ENCODE measurements at regions not wholly inside any gene's neighbourhood (a gene's known extent, or its start where the extent isn't known, plus 50 kb on each side); places are given as distances from the start of the nearest gene placed in this dataset.
"Not testable (repeated sequence)": the region's sequence is repeated elsewhere in the genome, so short reads cannot be mapped to it uniquely, and the experiment has no call there.

GRCh38 chr15:30030345-30030744 is 52.4 kb upstream of the GOLGA8J start:
- no peak for DNase-seq (ENCODE audit: low read depth, low spot score)
- no peak overlapping the region for H3K27ac ChIP-seq

GRCh38 chr15:30023798-30024295 is 58.9 kb upstream of the GOLGA8J start:
- no peak for DNase-seq (ENCODE audit: low read depth, low spot score)
- H3K27ac ChIP-seq, result no peak overlapping the region

GRCh38 chr15:30010746-30011145 is 72.0 kb upstream of the GOLGA8J start:
- no peak for DNase-seq (ENCODE audit: low read depth, low spot score)
- no peak overlapping the region for H3K27ac ChIP-seq

GRCh38 chr15:30008156-30008555 is 74.6 kb upstream of the GOLGA8J start:
- DNase-seq (ENCODE audit: low read depth, low spot score), result no peak
- H3K27ac ChIP-seq, result no peak overlapping the region

GRCh38 chr15:30001602-30002001 is 81.2 kb upstream of the GOLGA8J start:
- no peak overlapping the region for H3K27ac ChIP-seq
- no peak for DNase-seq (ENCODE audit: low read depth, low spot score)

GRCh38 chr15:29998033-29998432 is 84.7 kb upstream of the GOLGA8J start:
- no peak for DNase-seq (ENCODE audit: low read depth, low spot score)
- H3K27ac ChIP-seq, result no peak overlapping the region

- H3K27ac ChIP-seq, result no peak overlapping the region
- no peak for DNase-seq (ENCODE audit: low read depth, low spot score)
Measured at GRCh38 chr15:29997499-29997898, 85.3 kb upstream of the GOLGA8J start.

- no peak for DNase-seq (ENCODE audit: low read depth, low spot score)
- H3K27ac ChIP-seq, result no peak overlapping the region
Measured at GRCh38 chr15:29994284-29994683, 88.5 kb upstream of the GOLGA8J start.

GRCh38 chr15:29990954-29991353 is 91.8 kb upstream of the GOLGA8J start:
- DNase-seq (ENCODE audit: low read depth, low spot score), result no peak
- H3K27ac ChIP-seq, result no peak overlapping the region

GRCh38 chr15:29990035-29990434 is 92.7 kb upstream of the GOLGA8J start:
- no peak for DNase-seq (ENCODE audit: low read depth, low spot score)
- H3K27ac ChIP-seq, result no peak overlapping the region

GRCh38 chr15:29988701-29989100 is 94.1 kb upstream of the GOLGA8J start:
- H3K27ac ChIP-seq, result no peak overlapping the region

GRCh38 chr15:29986946-29987345 is 95.8 kb upstream of the GOLGA8J start:
- no peak overlapping the region for H3K27ac ChIP-seq
- DNase-seq (ENCODE audit: low read depth, low spot score), result no peak

More at GRCh38 chr15:29988701-29989100, 94.1 kb upstream of the GOLGA8J start:
- no peak for DNase-seq (ENCODE audit: low read depth, low spot score)

- H3K27ac ChIP-seq, result no peak overlapping the region
- DNase-seq (ENCODE audit: low read depth, low spot score), result no peak
Measured at GRCh38 chr15:29978411-29979382, 104.1 kb upstream of the GOLGA8J start.

- H3K27ac ChIP-seq; DNase-seq (ENCODE audit: low read depth, low spot score): not testable (repeated sequence)
Measured at GRCh38 chr15:29974056-29974455, 108.7 kb upstream of the GOLGA8J start.

- DNase-seq (ENCODE audit: low read depth, low spot score), result no peak
- H3K27ac ChIP-seq, result no peak overlapping the region
Measured at GRCh38 chr15:29972051-29972450, 110.7 kb upstream of the GOLGA8J start.

GRCh38 chr15:29970402-29970695 is 112.4 kb upstream of the GOLGA8J start:
- no peak for DNase-seq (ENCODE audit: low read depth, low spot score)
- H3K27ac ChIP-seq, result no peak overlapping the region

- no peak overlapping the region for H3K27ac ChIP-seq
- DNase-seq (ENCODE audit: low read depth, low spot score), result no peak
Measured at GRCh38 chr15:29969562-29970401, 113.0 kb upstream of the GOLGA8J start.

- no peak overlapping the region for H3K27ac ChIP-seq
- no peak for DNase-seq (ENCODE audit: low read depth, low spot score)
Measured at GRCh38 chr15:29968895-29969561, 113.7 kb upstream of the GOLGA8J start.

GRCh38 chr15:29968099-29968894 is 114.5 kb upstream of the GOLGA8J start:
- no peak for DNase-seq (ENCODE audit: low read depth, low spot score)
- no peak overlapping the region for H3K27ac ChIP-seq

GRCh38 chr15:29962407-29962806 is 120.3 kb upstream of the GOLGA8J start:
- no peak for DNase-seq (ENCODE audit: low read depth, low spot score)
- no peak overlapping the region for H3K27ac ChIP-seq

Measured in epithelial cell of prostate (primary cell).